ENCODE measurements at regions not wholly inside any gene's neighbourhood (a gene's known extent, or its start where the extent isn't known, plus 50 kb on each side); places are given as distances from the start of the nearest gene placed in this dataset.

GRCh38 chr4:53722110-53722509 is 130.8 kb upstream of the LNX1 start:
- Histone ChIP-seq H3K4me3 (ENCODE audit: low read depth, low read length, poor library complexity, severe bottlenecking) (no peak overlapping the region), H3K36me3 (ENCODE audit: insufficient read depth, low read length, poor library complexity, severe bottlenecking) (no peaks in the 10 kb centered on the region), H3K27me3 (replicated peaks; ENCODE audit: insufficient read depth, low read depth, low read length, poor library complexity) (no peaks in the 10 kb centered on the region), H3K27ac (ENCODE audit: low read depth, low read length, poor library complexity, severe bottlenecking) (no peak overlapping the region), H3K9me3 (ENCODE audit: low read depth, low read length, poor library complexity, severe bottlenecking) (no peaks in the 10 kb centered on the region), H3K4me1 (ENCODE audit: insufficient read depth, low read length, poor library complexity, severe bottlenecking) (no peaks in the 10 kb centered on the region)
- intact Hi-C loops (cut with micrococcal nuclease; ENCODE audit: unreplicated experiment) = no loop called here
- TF ChIP-seq EZH2 (IDR thresholded peaks at IDR 0.05; ENCODE audit: borderline replicate concordance, low read depth, low read length, poor library complexity, severe bottlenecking) (no peak), CTCF (conservative IDR thresholded peaks at IDR 0.05; ENCODE audit: low read depth, low read length) (no peak)
- ChIA-PET POLR2A (ENCODE audit: low non-redundant PET) (no interaction called here), CTCF (no interaction called here)
- no TSS peak for BruUV-seq (replicated peaks)
- DNase-seq (ENCODE audit: low spot score) = no peak

- no peak overlapping the region for H3K4me3 ChIP-seq (ENCODE audit: low read depth, low read length, poor library complexity, severe bottlenecking)
- no peaks in the 10 kb centered on the region for H3K36me3 ChIP-seq (ENCODE audit: insufficient read depth, low read length, poor library complexity, severe bottlenecking)
- no peaks in the 10 kb centered on the region for H3K27me3 ChIP-seq (replicated peaks; ENCODE audit: insufficient read depth, low read depth, low read length, poor library complexity)
- TF ChIP-seq EZH2 (IDR thresholded peaks at IDR 0.05; ENCODE audit: borderline replicate concordance, low read depth, low read length, poor library complexity, severe bottlenecking) = no peak
- no peak for TF ChIP-seq CTCF (conservative IDR thresholded peaks at IDR 0.05; ENCODE audit: low read depth, low read length)
- intact Hi-C loops (cut with micrococcal nuclease; ENCODE audit: unreplicated experiment) = no loop called here
- no peak for DNase-seq (ENCODE audit: low spot score)
- CTCF ChIA-PET = no interaction called here
- POLR2A ChIA-PET (ENCODE audit: low non-redundant PET) = no interaction called here
- no peak overlapping the region for H3K27ac ChIP-seq (ENCODE audit: low read depth, low read length, poor library complexity, severe bottlenecking)
- no peaks in the 10 kb centered on the region for H3K9me3 ChIP-seq (ENCODE audit: low read depth, low read length, poor library complexity, severe bottlenecking)
- no peaks in the 10 kb centered on the region for H3K4me1 ChIP-seq (ENCODE audit: insufficient read depth, low read length, poor library complexity, severe bottlenecking)
- BruUV-seq (replicated peaks) = no TSS peak
Measured at GRCh38 chr4:53721263-53721662, 130.0 kb upstream of the LNX1 start.

GRCh38 chr4:53720776-53721175 is 129.5 kb upstream of the LNX1 start:
- CTCF ChIA-PET = no interaction called here
- no peak overlapping the region for H3K27ac ChIP-seq (ENCODE audit: low read depth, low read length, poor library complexity, severe bottlenecking)
- no peaks in the 10 kb centered on the region for H3K4me1 ChIP-seq (ENCODE audit: insufficient read depth, low read length, poor library complexity, severe bottlenecking)
- POLR2A ChIA-PET (ENCODE audit: low non-redundant PET) = no interaction called here
- no TSS peak for BruUV-seq (replicated peaks)
- no peaks in the 10 kb centered on the region for H3K36me3 ChIP-seq (ENCODE audit: insufficient read depth, low read length, poor library complexity, severe bottlenecking)
- intact Hi-C loops (cut with micrococcal nuclease; ENCODE audit: unreplicated experiment) = no loop called here
- no peak for TF ChIP-seq EZH2 (IDR thresholded peaks at IDR 0.05; ENCODE audit: borderline replicate concordance, low read depth, low read length, poor library complexity, severe bottlenecking)
- no peak for TF ChIP-seq CTCF (conservative IDR thresholded peaks at IDR 0.05; ENCODE audit: low read depth, low read length)
- no peak overlapping the region for H3K4me3 ChIP-seq (ENCODE audit: low read depth, low read length, poor library complexity, severe bottlenecking)
- H3K9me3 ChIP-seq (ENCODE audit: low read depth, low read length, poor library complexity, severe bottlenecking) = no peaks in the 10 kb centered on the region
- no peaks in the 10 kb centered on the region for H3K27me3 ChIP-seq (replicated peaks; ENCODE audit: insufficient read depth, low read depth, low read length, poor library complexity)
- no peak for DNase-seq (ENCODE audit: low spot score)
